ENCODE measurements at regions not wholly inside any gene's neighbourhood (a gene's known extent, or its start where the extent isn't known, plus 50 kb on each side); places are given as distances from the start of the nearest gene placed in this dataset.
"Not testable (repeated sequence)": the region's sequence is repeated elsewhere in the genome, so short reads cannot be mapped to it uniquely, and the experiment has no call there.

GRCh38 chr16:75780669-75781068, 54.4 kb upstream of the CPHXL start:
- DNase-seq: no peak

GRCh38 chr16:75781683-75782343, 55.5 kb upstream of the CPHXL start:
- DNase-seq: no peak

- no peak for DNase-seq
Measured at GRCh38 chr16:75787440-75787839, 61.1 kb upstream of the CPHXL start.

GRCh38 chr16:75789237-75789636, 62.9 kb upstream of the CPHXL start:
- DNase-seq: no peak

GRCh38 chr16:75792771-75793492, 66.6 kb upstream of the CPHXL start:
- DNase-seq: no peak

GRCh38 chr16:75793641-75794040, 67.4 kb upstream of the CPHXL start:
- no peak for DNase-seq

- DNase-seq: no peak
Measured at GRCh38 chr16:75794426-75794825, 68.1 kb upstream of the CPHXL start.

- no peak for DNase-seq
Measured at GRCh38 chr16:75798714-75799113, 72.4 kb upstream of the CPHXL start.

GRCh38 chr16:75801307-75801706, 75.0 kb upstream of the CPHXL start:
- no peak for DNase-seq

GRCh38 chr16:75803753-75804152, 77.5 kb upstream of the CPHXL start:
- DNase-seq: no peak

GRCh38 chr16:75804368-75804767, 78.1 kb upstream of the CPHXL start:
- no peak for DNase-seq

GRCh38 chr16:75805946-75806345, 79.7 kb upstream of the CPHXL start:
- no peak for DNase-seq

- no peak for DNase-seq
Measured at GRCh38 chr16:75806487-75806886, 80.2 kb upstream of the CPHXL start.

- DNase-seq: no peak
Measured at GRCh38 chr16:75810342-75810741, 84.1 kb upstream of the CPHXL start.

- DNase-seq: no peak
Measured at GRCh38 chr16:75811020-75811634, 84.8 kb upstream of the CPHXL start.

- DNase-seq: no peak
Measured at GRCh38 chr16:75818491-75818890, 92.2 kb upstream of the CPHXL start.

GRCh38 chr16:75820672-75821071, 94.4 kb upstream of the CPHXL start:
- no peak for DNase-seq

GRCh38 chr16:75821117-75821516, 94.8 kb upstream of the CPHXL start:
- DNase-seq: no peak

GRCh38 chr16:75825750-75826149, 99.5 kb upstream of the CPHXL start:
- DNase-seq: not testable (repeated sequence)

- not testable (repeated sequence) for DNase-seq
Measured at GRCh38 chr16:75827372-75828038, 101.2 kb upstream of the CPHXL start.

- not testable (repeated sequence) for DNase-seq
Measured at GRCh38 chr16:75833385-75833784, 107.1 kb upstream of the CPHXL start.

GRCh38 chr16:75836347-75837010, 110.2 kb upstream of the CPHXL start:
- DNase-seq: no peak

GRCh38 chr16:75837264-75837663, 111.0 kb upstream of the CPHXL start:
- no peak for DNase-seq

Data from skin of body (tissue), 1 donor.